ENCODE measurements at regions not wholly inside any gene's neighbourhood (a gene's known extent, or its start where the extent isn't known, plus 50 kb on each side); places are given as distances from the start of the nearest gene placed in this dataset.

DNA sequence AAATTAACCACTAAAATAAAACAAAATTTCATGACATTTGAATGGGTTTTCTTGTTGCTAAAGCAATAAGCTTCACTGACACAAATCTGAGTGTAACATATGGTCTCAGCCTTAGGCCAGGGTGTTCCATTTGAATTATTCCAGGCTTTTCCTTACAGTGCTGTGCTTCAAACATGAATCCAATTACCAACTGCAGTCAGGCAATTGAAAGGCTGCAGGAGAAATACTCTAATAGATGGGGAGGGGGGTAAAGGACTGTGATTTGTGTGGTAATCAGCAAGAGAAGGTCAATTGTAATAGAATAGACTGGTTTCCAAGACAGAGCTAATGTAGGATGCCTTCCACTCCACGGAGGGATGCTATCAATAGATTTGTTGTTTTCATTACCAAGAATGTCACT is 466.7 kb downstream of the C3orf38 start:
- TF ChIP-seq, protein P1, sequence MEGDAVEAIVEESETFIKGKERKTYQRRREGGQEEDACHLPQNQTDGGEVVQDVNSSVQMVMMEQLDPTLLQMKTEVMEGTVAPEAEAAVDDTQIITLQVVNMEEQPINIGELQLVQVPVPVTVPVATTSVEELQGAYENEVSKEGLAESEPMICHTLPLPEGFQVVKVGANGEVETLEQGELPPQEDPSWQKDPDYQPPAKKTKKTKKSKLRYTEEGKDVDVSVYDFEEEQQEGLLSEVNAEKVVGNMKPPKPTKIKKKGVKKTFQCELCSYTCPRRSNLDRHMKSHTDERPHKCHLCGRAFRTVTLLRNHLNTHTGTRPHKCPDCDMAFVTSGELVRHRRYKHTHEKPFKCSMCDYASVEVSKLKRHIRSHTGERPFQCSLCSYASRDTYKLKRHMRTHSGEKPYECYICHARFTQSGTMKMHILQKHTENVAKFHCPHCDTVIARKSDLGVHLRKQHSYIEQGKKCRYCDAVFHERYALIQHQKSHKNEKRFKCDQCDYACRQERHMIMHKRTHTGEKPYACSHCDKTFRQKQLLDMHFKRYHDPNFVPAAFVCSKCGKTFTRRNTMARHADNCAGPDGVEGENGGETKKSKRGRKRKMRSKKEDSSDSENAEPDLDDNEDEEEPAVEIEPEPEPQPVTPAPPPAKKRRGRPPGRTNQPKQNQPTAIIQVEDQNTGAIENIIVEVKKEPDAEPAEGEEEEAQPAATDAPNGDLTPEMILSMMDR (IDR thresholded peaks at IDR 0.05): no peak
- TF ChIP-seq POLR2A (IDR thresholded peaks at IDR 0.05): no peak
